ENCODE measurements at regions not wholly inside any gene's neighbourhood (a gene's known extent, or its start where the extent isn't known, plus 50 kb on each side); places are given as distances from the start of the nearest gene placed in this dataset.
"Not testable (repeated sequence)": the region's sequence is repeated elsewhere in the genome, so short reads cannot be mapped to it uniquely, and the experiment has no call there.

DNA sequence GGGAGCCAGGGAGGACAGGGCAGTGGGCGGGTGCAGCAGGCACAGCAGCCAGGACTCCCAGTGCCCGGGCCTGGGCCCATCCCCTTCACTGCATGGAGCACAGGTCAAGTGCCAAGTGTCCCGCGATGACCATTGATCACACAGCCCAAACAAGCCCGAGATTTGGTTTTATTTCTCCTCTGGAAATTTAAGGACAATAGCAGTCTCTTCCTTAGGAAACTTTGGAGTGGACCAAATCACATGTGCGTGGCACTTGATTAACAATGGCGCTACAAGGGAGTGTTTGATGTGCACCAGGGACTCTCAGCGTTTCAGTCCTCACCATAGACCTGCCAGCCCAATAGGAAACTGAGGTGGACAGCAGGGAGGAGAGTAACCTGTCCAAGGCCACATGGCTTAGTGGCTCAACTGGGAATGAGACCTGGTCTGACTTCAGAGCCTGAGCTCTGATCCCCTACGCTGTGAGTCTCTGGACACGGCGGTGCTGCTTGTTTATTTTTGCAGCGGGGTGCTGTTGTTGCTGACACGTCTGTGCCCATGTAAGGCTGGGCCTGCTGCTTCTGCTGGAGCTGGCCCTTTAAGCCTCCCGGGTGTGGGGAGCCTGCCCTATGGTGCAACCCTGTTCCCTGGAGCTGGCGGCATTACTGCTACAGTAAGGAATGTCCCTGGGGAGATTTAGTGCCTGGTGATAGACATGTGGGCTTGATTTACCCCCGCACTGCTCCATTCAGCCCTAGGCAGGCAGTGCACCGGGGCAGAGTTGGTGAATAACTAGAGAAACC lies 194.2 kb downstream of the INHBB start:
- no peak for DNase-seq

DNA sequence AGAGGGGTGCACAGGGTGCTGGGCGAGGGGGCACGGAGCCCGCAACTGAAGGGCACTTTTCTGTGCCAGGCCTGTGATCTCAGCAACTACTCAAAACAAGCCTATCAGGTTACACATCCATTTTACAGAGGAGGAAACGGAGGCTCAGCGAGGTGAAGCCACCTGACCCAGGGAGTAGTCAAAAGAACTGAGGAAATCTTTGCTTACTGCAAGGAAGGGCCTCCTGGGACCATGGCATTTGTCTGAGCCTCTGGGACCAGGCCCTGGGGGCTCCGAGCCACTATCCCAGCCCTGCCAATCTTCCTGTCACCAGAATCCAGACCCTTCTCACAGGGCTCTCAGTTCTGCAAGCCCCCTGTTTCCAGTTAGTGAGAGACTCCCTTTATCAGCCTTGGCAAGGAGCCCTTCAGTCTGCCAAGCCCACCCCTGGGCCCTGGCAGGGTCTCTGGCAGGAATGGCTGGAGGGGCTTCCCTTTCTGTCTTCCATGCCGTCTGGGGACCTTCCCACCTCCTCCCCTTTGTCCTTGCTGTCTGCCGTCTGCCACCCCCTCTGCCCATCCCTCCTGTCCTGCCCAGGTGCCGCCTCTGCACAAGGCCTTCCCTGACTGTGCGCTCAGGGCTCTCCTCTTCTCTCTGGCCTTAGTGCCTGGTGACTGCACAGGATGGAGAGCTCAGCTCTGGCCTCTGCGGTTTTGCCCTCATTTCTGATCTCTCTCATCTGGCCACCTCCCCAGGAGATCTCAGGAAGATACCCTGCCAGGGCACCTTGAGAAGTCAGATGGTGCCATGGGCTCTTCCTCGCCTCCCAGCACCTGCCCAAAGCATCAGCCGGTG lies 194.7 kb upstream of the GLI2 start:
- no peak for DNase-seq

DNA sequence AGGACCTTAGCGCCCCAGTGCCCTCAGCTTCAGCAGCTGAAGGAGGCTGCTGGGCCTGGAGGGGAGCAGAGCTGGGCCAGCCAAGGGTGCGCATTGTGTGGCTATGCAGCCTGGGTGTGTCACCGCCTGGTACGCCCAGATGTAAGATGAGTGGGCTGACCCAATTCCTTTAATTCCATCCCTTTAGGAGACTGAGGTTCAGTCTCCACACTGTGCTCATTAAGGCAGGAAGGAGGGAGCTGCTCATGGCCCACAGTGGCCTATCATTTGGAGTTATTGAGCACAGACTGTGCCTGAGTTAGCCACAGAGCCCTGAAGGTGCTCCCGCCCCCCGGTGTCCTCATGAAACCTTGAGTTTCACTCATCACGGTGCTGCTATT lies 194.1 kb upstream of the GLI2 start:
- no peak for DNase-seq

DNA sequence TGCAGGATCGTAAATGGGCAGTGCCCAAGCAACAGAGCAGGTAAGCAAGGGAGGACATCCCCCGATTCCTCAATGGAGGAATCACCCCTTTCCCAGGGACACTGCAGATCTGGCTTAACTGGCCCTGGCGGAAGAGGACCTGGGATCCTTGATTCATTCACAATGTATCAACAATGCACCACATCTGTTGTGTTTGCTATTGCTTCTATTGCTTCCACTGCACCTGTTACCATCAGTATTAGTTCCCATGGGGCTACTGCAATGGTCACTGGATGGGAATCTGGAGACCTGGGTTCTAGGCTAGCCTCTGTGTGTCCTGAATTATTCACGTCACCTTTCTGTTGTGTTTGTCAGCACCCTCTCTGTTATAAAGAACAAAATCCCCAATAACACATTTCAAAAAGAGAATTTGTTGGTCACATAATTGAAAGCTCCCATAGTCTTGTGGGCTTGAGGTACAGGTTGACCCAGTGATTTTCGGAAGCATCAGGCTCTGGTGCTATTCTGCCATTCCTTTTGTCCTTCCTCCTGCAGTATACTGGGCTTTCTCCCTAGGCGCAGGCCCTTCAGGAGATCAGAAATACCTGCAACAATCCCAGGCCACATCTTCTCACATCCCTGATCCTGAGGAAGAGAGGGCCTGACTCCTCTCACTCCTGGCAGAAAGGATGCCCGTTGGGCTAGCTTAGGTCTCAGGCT lies 193.5 kb upstream of the GLI2 start:
- DNase-seq, result no peak

DNA sequence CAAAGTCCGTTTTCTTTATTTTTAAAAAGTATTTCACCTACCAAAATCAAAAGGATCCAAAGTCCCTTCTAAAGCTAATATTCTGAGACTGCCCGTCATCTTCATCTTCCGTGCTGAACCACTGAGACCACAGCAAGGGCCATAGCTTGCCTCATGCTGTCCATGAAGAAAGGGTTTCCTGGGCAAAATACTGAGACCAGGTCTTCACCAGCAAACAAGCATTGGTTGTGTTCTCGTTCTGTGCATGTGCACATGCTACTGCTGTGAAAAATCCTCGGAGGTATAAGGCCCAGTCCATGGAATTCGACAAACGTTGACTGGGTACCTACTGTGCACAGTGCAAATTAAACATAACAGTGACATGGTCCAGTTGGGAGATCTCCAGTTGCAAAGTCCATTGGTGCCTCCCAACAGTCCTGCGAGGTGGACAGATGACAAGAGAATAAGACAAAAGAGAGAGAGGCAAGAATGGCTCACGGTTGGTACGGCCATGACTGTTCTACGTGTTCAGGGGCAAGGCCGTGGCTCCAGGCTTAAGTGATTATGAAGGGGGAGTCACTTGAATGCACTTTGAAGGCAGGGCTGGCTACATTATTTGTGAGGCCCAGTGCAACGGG lies 192.6 kb upstream of the GLI2 start:
- no peak for DNase-seq

DNA sequence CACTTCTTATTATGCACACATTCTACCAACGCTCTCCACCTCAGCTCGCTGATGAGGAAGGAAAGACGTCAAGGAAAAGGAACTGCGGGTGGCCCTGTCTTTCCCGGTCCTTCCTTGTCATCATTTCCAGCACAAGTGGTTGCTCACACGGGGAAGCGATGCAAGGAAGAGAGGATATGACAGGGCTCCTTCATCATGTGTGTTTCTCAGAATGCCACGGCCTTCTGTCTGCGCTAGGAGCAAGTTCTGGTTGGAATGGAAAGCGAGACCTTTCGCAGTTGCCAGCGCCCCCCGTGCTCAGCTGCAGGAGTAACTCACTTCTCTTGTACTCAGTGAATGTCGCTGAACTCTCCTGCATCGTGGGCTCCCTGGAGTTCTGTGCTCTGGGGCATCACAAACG lies 191.8 kb upstream of the GLI2 start:
- DNase-seq, result no peak

DNA sequence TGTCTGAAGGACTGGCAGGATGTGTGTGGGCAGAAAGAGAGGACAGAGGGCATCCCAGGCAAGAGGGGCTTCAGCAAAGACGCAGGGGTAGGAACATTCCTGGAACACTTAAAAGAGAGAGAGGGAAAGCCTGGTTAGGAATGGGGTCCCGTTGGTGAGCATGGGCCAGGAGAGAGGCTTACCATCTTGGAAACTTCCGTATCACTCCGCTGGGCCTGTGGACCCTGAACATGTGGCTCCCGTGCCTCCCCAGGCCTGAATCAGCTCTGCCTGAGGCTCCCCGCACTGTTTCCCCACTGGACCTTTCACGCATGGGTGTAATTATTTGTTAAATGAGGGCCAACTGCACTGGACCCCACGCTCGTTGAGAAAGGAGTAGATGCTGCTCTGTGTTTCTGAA lies 191.1 kb upstream of the GLI2 start:
- DNase-seq, result no peak

DNA sequence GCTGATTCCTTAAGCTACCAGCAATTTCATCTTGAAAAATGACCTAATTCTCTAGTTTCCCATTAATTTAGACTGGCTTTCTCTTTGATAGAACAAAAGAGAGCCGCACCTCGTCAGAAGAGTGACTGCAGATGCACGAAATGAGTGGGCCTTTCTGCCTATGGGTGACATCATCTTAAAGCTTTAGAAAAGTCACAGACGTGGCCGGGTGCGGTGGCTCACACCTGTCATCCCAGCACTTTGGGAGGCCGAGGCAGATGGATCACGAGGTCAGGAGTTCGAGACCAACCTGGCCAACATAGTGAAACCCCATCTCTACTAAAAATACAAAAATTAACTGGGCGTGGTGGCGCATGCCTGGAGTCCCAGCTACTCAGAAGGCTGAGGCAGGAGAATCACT lies 190.7 kb upstream of the GLI2 start:
- DNase-seq, result not testable (repeated sequence)

DNA sequence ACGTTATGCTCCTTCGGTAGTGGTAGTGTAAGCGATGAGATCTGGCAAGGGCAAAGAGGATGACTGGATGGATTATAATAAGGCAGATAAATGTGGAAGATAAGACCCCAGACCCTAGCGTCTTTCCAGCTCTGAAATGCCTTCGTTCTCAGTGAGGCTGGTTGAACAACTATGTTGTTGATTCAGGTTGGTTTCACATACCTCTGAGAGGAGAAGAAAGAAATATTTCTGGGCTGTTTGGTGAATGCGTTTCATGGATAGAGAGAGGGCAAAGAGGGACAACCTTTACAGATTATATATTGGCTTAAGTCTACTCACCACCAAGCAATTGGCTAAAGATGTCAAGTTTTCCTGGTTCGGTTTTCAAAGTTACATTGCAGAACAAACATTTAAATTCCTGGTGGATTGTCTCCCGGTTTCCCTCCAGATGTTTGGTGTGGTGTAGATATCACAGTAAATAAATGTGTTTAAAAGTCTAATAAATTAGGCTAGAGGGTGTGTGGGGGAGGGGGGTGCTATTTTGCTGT lies 190.1 kb upstream of the GLI2 start:
- no peak for DNase-seq

DNA sequence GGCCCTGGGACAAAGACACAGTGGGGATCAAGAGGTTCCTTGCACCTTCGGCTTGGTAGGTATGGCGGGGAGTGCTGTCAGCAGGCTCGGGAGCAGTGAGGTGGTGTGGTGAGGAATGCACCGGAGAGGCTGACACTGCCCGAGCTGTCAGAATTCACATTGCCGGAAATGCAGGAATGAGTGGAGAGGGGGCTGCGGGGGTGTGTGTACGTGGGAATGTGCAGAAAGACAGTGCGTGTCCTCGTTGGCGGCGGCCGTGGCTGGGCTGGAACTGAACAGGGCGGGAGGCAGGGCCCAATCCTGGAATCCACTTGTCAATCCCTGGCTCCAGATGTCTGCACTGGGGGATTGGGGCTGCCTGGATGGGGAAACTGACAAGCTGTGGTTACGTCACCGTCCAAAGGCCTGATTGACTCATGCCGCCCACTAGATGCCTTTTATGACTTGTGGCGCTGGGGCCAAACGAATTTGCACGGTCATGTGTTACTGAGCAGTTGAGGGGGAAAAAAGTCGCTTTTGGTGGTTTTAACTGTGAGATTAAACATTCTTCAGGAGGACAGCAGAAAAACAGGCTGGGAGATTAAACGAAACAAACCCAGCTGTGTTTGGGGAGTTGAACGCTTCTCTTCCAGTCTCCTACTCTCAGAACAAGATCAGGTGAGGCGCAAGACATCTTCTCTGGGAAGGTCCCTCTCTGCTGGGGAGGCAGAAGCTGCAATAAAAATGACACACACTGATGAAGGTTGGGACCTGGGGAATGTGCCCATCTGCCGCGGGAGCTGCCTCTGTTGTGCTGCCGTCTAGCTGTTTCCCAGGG lies 189.4 kb upstream of the GLI2 start:
- DNase-seq, result peak; percentile 10

DNA sequence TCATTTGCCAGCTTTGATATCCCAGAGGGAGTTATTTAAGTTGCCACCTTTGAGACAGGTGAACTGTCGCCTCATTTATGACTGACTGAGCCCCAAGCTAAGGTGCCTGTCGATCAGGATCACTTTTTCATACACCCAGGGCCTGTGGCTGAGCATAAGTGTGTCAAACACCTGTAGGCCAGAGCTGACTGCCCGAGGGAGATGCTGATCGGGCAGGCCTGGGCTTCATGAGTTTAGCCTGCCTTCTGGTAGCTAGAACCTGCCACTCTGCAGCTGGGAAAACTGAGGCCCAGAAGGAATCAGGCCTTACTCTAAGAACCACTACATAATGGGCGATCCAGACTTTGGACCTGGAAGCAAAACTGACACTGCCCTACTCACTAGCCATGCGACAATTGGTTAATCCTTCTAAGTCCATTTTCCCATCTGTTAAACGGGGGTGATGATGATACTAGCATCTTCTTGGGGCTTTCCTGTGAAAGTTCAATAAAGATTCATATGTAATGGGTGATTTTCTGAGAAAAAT lies 188.7 kb upstream of the GLI2 start:
- DNase-seq, result no peak

DNA sequence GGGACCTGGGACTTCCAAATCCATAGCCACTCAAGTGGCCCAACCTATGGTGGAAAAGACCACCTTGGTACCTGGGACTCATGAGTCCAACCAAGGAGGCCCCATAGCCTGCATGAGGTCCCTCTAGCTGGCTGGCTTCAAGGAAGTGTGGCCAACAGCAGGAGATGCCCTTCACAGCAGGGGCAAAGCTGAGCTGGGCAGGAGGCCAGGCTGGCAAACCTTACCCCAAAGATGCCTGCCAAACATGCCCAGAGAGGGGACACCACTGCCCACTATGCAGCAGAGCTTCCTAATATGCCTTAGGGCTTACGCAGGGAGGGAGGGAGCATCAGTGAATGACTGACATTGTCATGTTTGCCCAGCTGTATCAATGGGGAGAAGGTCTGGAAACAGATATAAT lies 188.0 kb upstream of the GLI2 start:
- no peak for DNase-seq

DNA sequence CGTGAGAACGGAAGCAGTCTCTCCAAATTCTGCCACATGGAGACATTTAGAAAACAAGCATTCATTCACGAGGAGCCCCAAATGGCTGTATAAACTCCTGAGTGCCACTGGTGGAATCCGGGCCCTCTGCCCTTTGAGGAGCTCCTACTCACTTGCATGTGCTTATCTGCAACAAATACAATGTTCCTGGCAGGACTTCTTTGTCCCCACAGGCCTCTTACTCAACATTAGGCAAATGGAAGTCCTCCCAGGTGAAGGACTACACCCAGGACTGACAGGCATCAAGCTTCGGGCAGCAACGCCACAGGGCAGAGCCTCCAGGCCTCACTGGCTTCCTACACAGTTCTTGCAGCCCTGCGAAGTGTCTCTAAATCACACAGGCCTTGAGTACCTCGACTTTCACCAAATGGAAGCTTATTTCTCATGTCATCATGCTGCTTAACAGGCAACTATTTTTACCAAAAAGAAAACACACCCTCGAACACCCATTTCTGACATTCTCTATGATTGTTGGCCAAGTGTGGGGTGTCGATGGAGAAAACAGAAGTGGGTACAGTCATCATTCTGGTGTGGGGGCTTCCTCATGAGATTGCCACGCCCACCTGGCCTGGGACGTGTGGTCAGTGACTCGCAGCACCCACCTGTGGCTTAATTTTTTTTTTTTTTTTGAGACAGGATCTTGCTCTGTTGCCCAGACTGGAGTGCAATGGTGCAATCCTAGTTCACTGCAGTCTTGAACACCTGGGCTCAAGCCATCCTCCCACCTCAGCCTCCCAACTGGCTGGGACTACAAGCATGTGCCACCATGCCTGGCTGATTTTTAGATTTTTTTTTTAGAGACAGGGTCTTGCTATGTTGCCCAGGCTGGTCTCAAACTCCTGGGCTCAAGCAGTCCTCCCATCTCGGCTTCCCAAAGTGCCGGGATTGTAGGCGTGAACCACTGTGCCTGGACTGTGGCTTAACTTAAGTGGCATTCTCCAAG lies 186.8 kb upstream of the GLI2 start:
- DNase-seq, result no peak

DNA sequence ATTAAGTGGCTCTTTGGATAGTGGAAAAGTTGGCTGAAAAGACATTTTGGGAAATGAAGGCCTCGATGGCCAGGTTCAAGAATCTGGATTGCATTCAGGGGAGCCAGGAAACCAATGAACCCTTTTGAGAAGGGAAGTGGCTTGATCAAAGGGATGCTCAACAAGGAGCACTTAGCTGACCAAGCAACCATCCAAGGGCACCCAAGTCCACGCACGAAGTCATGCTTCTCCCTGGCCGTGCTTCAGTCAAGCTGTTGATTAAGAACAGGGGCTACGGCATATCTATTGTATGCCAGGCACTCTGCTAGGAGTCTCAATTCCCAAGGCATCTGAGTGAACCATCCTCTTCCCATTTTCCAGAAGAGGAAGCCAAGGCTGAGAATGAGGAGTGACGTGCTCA lies 185.8 kb upstream of the GLI2 start:
- no peak for DNase-seq

DNA sequence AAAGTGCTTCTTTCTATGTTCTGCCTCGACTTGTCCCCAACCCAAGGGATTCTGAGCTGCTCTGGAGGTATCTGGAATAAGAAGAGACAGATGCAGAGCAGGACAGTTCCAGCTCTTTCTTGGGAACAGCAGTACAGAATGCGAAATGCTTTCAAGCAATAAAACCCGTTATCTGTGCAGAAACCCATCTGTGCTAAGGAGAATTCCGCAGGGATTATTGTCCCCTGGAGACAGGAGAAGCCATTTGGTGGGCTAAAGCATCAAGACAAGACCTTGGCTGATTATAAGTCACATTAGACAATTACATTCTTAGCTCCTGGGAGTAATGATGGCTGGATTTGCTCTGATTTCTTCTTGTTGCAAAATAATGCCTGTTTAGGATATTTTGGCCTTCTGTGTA lies 185.4 kb upstream of the GLI2 start:
- DNase-seq, result no peak

DNA sequence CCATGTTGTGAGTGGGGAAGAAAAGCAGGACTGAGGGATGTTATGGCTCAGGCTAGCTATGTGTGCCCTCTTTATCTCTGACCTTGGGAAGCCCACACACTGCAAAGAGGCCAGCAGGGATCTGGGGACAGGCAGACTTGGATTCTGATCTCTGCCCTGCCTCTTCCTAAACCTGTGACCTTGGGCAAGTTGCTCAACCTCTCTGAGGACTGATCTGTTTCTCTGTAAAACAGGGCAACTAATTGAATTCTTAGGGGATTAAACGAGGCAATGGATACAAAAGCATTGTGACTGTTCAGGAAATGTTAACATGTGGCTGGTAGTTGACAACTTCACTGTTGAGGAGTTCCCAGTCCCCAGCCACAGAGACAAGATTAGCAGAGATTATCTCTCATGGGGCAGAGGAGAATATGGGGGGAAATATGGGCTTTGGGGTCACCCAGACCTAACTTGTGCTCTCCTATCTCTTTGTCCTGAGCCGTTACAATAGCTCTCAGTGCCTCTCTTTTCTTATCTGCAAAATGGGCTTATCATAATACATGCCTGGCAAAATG lies 184.7 kb upstream of the GLI2 start:
- DNase-seq, result no peak

DNA sequence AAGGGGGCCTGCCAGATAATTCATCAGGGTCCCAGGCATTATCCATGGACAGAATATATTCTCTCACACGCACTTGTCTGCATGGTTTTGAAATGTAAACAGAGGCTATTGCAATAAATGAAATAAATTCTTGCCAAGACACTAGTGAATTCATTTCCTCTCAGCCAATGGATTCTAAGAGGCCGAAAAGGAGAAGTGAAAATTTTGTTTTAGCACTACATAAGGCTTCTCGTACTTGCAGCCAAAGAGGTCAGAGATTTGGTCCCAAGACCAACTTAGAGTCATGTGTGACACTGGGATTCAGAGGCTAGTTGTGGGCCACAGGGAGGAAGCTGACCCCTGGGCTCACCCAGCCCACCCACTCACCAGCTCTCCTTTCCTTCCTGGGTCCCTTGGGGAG lies 184.1 kb upstream of the GLI2 start:
- no peak for DNase-seq

DNA sequence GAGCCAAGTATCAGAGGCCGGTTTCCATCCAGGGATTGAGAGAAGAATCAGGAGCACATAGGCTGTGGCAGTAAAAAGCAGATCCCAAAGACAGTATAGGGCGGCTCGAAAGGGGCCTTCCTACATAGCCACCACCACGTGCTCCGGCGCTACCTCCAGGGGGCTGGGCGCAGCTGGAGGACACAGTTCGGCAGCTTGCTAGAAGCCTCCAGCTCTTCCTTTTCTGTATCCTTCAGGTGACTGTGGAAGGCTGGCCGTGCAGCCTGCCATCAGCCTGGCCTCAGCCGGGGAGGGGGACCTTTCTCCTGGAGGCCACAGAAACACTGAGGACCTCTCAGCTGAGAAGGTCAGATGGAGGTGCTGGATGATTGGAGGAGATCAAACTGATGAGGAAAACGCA lies 183.6 kb upstream of the GLI2 start:
- no peak for DNase-seq

DNA sequence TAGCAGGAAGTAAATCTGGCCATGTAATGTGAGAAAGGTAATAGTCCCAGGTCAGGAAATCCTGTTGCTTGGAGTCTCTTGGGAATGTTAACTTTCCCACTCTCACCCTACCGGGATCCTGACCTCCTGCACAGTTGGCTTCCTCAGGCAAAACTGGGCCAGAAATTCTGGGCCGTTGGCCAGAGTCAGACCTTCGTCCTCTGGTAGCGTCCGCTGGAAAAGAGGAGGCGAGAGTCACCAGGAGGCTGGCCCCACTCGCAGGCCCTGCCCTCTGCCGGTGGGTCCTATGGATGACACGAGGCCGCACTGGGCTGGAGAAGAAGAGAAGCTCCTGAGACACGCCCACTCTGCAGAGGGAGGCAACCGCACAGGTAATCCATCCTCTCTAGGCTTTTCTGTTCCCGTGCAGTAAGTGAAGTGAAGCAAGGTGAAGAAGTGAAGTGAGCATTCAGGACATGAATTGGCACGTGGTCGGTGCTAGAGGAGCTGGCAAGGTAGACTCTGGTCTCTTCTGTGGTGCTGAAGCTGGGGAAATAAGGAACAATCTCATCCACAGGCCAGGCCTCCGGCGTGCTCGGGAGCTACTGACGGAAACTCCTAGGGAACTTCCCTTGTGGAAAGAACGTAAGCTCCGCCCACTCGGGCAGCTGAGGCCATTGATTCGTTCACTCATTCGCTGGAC lies 182.7 kb upstream of the GLI2 start:
- peak; percentile 65 for DNase-seq

DNA sequence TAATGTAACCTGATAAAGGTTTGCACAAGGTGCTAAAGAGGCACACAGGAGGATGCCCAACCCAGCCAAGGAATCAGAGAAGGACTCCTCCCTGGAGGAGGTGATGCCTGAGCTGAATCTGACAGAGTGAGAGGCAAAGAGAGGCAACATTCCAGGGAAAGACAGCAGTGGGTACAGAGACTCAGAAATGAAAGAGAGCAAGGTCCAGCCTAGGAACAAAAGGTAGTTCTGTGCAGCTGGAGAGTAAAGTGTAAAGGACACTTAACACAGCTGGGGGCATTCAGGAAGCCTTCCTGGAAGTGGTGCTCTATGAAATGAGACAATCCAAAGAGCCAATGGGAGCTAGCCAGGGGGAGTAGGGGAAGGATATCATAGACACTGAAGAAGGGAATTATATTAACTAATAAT lies 181.0 kb upstream of the GLI2 start:
- no peak for DNase-seq

Measured in activated CD4-positive, alpha-beta T cell treated with anti-CD3 and anti-CD28 coated beads for 48 hours (primary cell).